H9 (cell line): ENCODE measurements at regions not wholly inside any gene's neighbourhood (a gene's known extent, or its start where the extent isn't known, plus 50 kb on each side); places are given as distances from the start of the nearest gene placed in this dataset.

Source experiments
- DNase-seq: peaks from one replicate; pipeline ENCODE4 v3.0.0-alpha.2; 2017
- H2AFZ ChIP-seq: one replicate; pipeline ENCODE4 v1.6.1; 2013; ENCODE audit warnings: mild to moderate bottlenecking, low read length, control low read depth, moderate library complexity
- H2AK5ac ChIP-seq: 2 replicates; pipeline ENCODE4 v1.6.1; 2013; ENCODE audit warnings: low read length, control low read depth, mixed read lengths; ENCODE audit not compliant: insufficient read length
- H2BK120ac ChIP-seq: one replicate; pipeline ENCODE4 v1.6.1; 2013; ENCODE audit warnings: low read depth, mild to moderate bottlenecking, low read length, control low read depth, inconsistent platforms; ENCODE audit not compliant: poor library complexity, severe bottlenecking
- H2BK12ac ChIP-seq: 2 replicates; pipeline ENCODE4 v1.6.1; 2013; ENCODE audit warnings: low read length, control low read depth, mixed read lengths, low read depth; ENCODE audit not compliant: insufficient read length
- H2BK15ac ChIP-seq: 2 replicates; pipeline ENCODE4 v1.6.1; 2013; ENCODE audit warnings: low read depth, low read length, control low read depth
- H2BK20ac ChIP-seq: one replicate; pipeline ENCODE4 v1.6.1; 2013; ENCODE audit warnings: low read depth, mild to moderate bottlenecking, low read length, control low read depth, inconsistent platforms; ENCODE audit not compliant: poor library complexity, severe bottlenecking
- H2BK5ac ChIP-seq: 2 replicates; pipeline ENCODE4 v1.6.1; 2013; ENCODE audit warnings: low read length, control low read depth, mixed read lengths; ENCODE audit not compliant: insufficient read length
- H3K14ac ChIP-seq: 2 replicates; pipeline ENCODE4 v1.6.1; 2013; ENCODE audit warnings: low read length, control low read depth; ENCODE audit not compliant: insufficient read depth
- H3K18ac ChIP-seq: 2 replicates; pipeline ENCODE4 v1.6.1; 2013; ENCODE audit warnings: low read depth, mild to moderate bottlenecking, mixed read lengths, low read length, control low read depth; ENCODE audit not compliant: insufficient read length
- H3K23ac ChIP-seq: 2 replicates; pipeline ENCODE4 v1.6.1; 2013; ENCODE audit warnings: low read length, control low read depth, mixed read lengths, low read depth; ENCODE audit not compliant: insufficient read length
- H3K23me2 ChIP-seq: 2 replicates; pipeline ENCODE4 v1.6.1; 2013; ENCODE audit warnings: low read depth, mild to moderate bottlenecking, mixed read lengths, low read length, control low read depth; ENCODE audit not compliant: insufficient read length, poor library complexity, severe bottlenecking
- H3K27ac ChIP-seq: 2 replicates; pipeline ENCODE4 v1.5.1; 2013; ENCODE audit warnings: low read length, control low read depth, mixed read lengths, low read depth; ENCODE audit not compliant: insufficient read length
- H3K27me3 ChIP-seq: 2 replicates; pipeline ENCODE4 v1.6.1; 2013; ENCODE audit warnings: low read length, control low read depth, inconsistent platforms; ENCODE audit not compliant: insufficient read depth
- H3K4ac ChIP-seq: 2 replicates; pipeline ENCODE4 v1.6.1; 2013; ENCODE audit warnings: low read depth, mild to moderate bottlenecking, control low read depth, inconsistent platforms, low read length, moderate library complexity
- H3K4me1 ChIP-seq: 2 replicates; pipeline ENCODE4 v1.6.1; 2013; ENCODE audit warnings: low read length, control low read depth, inconsistent platforms; ENCODE audit not compliant: insufficient read depth
- H3K4me2 ChIP-seq: 2 replicates; pipeline ENCODE4 v1.6.1; 2013; ENCODE audit warnings: low read length, control low read depth, mixed read lengths; ENCODE audit not compliant: insufficient read length, insufficient read depth
- H3K56ac ChIP-seq: 2 replicates; pipeline ENCODE4 v1.6.1; 2013; ENCODE audit warnings: low read depth, mild to moderate bottlenecking, mixed read lengths, low read length, control low read depth; ENCODE audit not compliant: insufficient read length
- H3K79me1 ChIP-seq: 2 replicates; pipeline ENCODE4 v1.6.1; 2013; ENCODE audit warnings: low read depth, mild to moderate bottlenecking, moderate library complexity, low read length, control low read depth, inconsistent platforms; ENCODE audit not compliant: insufficient read depth, poor library complexity, severe bottlenecking
- H3K79me2 ChIP-seq: 2 replicates; pipeline ENCODE4 v1.6.1; 2013; ENCODE audit warnings: low read length, control low read depth, inconsistent platforms; ENCODE audit not compliant: insufficient read depth
- H3K9ac ChIP-seq: 2 replicates; pipeline ENCODE4 v1.6.1; 2013; ENCODE audit warnings: low read length, control low read depth, mixed read lengths; ENCODE audit not compliant: insufficient read length; ENCODE audit errors: extremely low read depth
- H3K9me3 ChIP-seq: one replicate; pipeline ENCODE4 v1.6.1; 2013; ENCODE audit warnings: low read depth, low read length, inconsistent platforms; ENCODE audit not compliant: control insufficient read depth
- H3T11ph ChIP-seq: one replicate; pipeline ENCODE4 v1.6.1; 2013; ENCODE audit warnings: mild to moderate bottlenecking, low read length, control low read depth, inconsistent platforms
- H4K20me1 ChIP-seq: one replicate; pipeline ENCODE4 v1.6.1; 2013; ENCODE audit not compliant: control insufficient read depth, insufficient read length, insufficient read depth
- H4K5ac ChIP-seq: 2 replicates; pipeline ENCODE4 v1.6.1; 2013; ENCODE audit warnings: low read depth, mild to moderate bottlenecking, mixed read lengths, low read length, control low read depth; ENCODE audit not compliant: insufficient read length
- H4K8ac ChIP-seq: replicated peaks from 2 replicates; pipeline ENCODE4 v1.6.1; 2013; ENCODE audit warnings: low read length, control low read depth, mixed read lengths, low read depth; ENCODE audit not compliant: insufficient read length
- H4K91ac ChIP-seq: 2 replicates; pipeline ENCODE4 v1.6.1; 2013; ENCODE audit warnings: low read depth, mild to moderate bottlenecking, moderate library complexity, mixed read lengths, low read length, control low read depth; ENCODE audit not compliant: insufficient read length
- H3K27ac Mint-ChIP-seq, 3 experiments: 2 replicates in 2 of 3; 3 replicates in 1 of 3; pipeline ENCODE4 v1.8.0; 2020 to 2021; ENCODE audit warnings: mixed read lengths in 3 of 3, mild to moderate bottlenecking in 1 of 3, moderate library complexity in 1 of 3
- H3K27me3 Mint-ChIP-seq: 2 replicates; pipeline ENCODE4 v1.8.0; 2021; ENCODE audit warnings: low read depth, mild to moderate bottlenecking, moderate library complexity, mixed read lengths
- H3K36me3 Mint-ChIP-seq, 3 experiments: 2 replicates in 2 of 3; 3 replicates in 1 of 3; pipeline ENCODE4 v1.8.0; 2020 to 2021; ENCODE audit warnings: low read depth in 3 of 3, mixed read lengths in 3 of 3; ENCODE audit not compliant: insufficient read depth in 1 of 3
- H3K4me1 Mint-ChIP-seq, 2 experiments: 2 replicates each; pipeline ENCODE4 v1.8.0; 2020; ENCODE audit warnings: mixed read lengths in 2 of 2
- H3K4me3 Mint-ChIP-seq, 2 experiments: 2 replicates in 1 of 2; 3 replicates in 1 of 2; pipeline ENCODE4 v1.8.0; 2020 to 2021; ENCODE audit warnings: mild to moderate bottlenecking in 2 of 2, mixed read lengths in 2 of 2, moderate library complexity in 1 of 2
- H3K9me3 Mint-ChIP-seq, 2 experiments: 2 replicates in 1 of 2; 3 replicates in 1 of 2; pipeline ENCODE4 v1.8.0; 2020; ENCODE audit warnings: mild to moderate bottlenecking in 2 of 2, mixed read lengths in 2 of 2, moderate library complexity in 1 of 2
- whole genome bisulfite sequencing: extraction: QIAGEN DNeasy Blood & Tissue Kit; methylation state at CpG from one replicate; pipeline ENCODE4 v1.1.7; 2013; ENCODE audit warnings: missing lambda C conversion rate, low lambda C conversion rate, mixed read lengths; ENCODE audit not compliant: insufficient read length; ENCODE audit errors: extremely low coverage; 5-methylcytosine and 5-hydroxymethylcytosine counted together
- TF ChIP-seq, protein P1 (sequence below): fragments of 200-600 bp; sonication (generic); conservative IDR thresholded peaks from 3 replicates; pipeline ENCODE4 v1.8.0; 2021; ENCODE audit warnings: antibody characterized with exemption, mild to moderate bottlenecking

DNA sequence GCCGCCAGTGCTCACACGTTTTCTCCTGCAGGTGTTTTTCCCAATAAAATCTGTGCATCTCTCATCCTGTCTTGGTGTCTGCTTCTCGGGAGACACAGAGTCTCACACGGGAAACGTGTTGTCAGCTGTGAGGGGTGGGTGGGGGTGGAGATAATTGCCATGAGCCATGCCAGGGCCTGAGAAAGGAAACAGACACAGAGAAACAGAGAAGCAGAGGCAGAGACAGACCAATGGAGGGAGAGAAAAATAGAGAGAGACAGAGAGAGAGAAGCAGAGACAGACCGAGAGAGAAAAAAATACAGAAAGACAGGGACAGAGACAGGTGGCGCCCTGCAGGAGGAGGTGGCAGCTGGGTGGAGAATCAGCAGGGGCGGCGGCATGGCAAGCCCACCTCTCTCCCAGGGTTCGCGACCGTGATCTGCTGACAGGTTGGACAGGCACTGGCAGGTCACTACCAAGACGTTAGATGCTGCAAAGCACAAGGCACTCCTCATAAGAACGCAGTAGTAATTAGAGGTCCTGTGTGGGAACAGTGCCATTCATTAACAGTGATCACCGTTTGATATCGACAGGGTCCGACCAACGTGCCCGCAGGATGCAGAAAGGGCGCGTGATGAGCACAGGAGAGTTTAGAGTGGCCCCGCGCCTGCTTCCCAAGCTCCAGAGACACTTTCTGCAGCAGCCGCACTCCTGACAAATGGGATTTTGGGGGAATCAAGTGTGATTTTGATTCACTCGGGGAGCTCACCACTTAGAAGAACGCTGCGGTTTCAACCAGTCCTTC is 70.5 kb upstream of the INSIG1 start:
- H4K20me1 ChIP-seq = no peaks in the 10 kb centered on the region
- no peaks in the 10 kb centered on the region for H3K9me3 ChIP-seq
- Mint-ChIP-seq H3K4me1 (peaks cover 38 to 49% of the 10 kb centered on the region in 2 experiments), H3K27me3 (peaks cover 55% of the 10 kb centered on the region), H3K27ac (peak overlapping the region in 1 of 3 experiments; percentile 59; a peak in 2 of 7 replicates), H3K4me3 (peak overlapping the region in 1 of 2 experiments; percentile 31; a peak in 2 of 5 replicates), H3K36me3 (no peaks in the 10 kb centered on the region; a peak in 1 of 7 replicates), H3K9me3 (no peaks in the 10 kb centered on the region; a peak in 1 of 5 replicates)
- H3K4me2 ChIP-seq = no peak overlapping the region
- no peak overlapping the region for H2BK5ac ChIP-seq
- H2BK20ac ChIP-seq = no peak overlapping the region
- H3K9ac ChIP-seq = no peak overlapping the region
- H3T11ph ChIP-seq = no peak overlapping the region
- no peak overlapping the region for H2BK15ac ChIP-seq
- H3K14ac ChIP-seq = no peak overlapping the region
- H3K18ac ChIP-seq = no peak overlapping the region
- H4K5ac ChIP-seq = no peak overlapping the region
- WGBS = no CpG with 5 or more reads among the region's 27 CpGs
- H3K27me3 ChIP-seq = no peaks in the 10 kb centered on the region; the same call in 1 of the 2 replicates
- H3K79me2 ChIP-seq = no peaks in the 10 kb centered on the region
- H3K23ac ChIP-seq = no peak overlapping the region
- TF ChIP-seq, protein P1, sequence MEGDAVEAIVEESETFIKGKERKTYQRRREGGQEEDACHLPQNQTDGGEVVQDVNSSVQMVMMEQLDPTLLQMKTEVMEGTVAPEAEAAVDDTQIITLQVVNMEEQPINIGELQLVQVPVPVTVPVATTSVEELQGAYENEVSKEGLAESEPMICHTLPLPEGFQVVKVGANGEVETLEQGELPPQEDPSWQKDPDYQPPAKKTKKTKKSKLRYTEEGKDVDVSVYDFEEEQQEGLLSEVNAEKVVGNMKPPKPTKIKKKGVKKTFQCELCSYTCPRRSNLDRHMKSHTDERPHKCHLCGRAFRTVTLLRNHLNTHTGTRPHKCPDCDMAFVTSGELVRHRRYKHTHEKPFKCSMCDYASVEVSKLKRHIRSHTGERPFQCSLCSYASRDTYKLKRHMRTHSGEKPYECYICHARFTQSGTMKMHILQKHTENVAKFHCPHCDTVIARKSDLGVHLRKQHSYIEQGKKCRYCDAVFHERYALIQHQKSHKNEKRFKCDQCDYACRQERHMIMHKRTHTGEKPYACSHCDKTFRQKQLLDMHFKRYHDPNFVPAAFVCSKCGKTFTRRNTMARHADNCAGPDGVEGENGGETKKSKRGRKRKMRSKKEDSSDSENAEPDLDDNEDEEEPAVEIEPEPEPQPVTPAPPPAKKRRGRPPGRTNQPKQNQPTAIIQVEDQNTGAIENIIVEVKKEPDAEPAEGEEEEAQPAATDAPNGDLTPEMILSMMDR = no peak
- H2BK12ac ChIP-seq = no peak overlapping the region
- H3K23me2 ChIP-seq = no peaks in the 10 kb centered on the region
- H4K8ac ChIP-seq = no peak overlapping the region
- no peak for DNase-seq
- no peak overlapping the region for H3K4ac ChIP-seq
- no peak overlapping the region for H4K91ac ChIP-seq
- no peak overlapping the region for H3K27ac ChIP-seq
- H3K56ac ChIP-seq = no peak overlapping the region
- H3K4me1 ChIP-seq = peaks cover 2% of the 10 kb centered on the region; the same call in 1 of the 2 replicates
- no peaks in the 10 kb centered on the region for H3K79me1 ChIP-seq
- no peak overlapping the region for H2AK5ac ChIP-seq
- no peak overlapping the region for H2BK120ac ChIP-seq
- no peak overlapping the region for H2AFZ ChIP-seq
